A549 (cell line): ENCODE measurements at regions not wholly inside any gene's neighbourhood (a gene's known extent, or its start where the extent isn't known, plus 50 kb on each side); places are given as distances from the start of the nearest gene placed in this dataset.

ENCODE experiments used
- ATAC-seq, 2 experiments: fragments of 200-7000 bp in 1 of 2; fragments of >200 bp in 1 of 2; cut with Nextera tagmentation in 1 of 2; cut with Tn5 transposase in 1 of 2; 3 replicates each; pipeline versions ENCODE4 v1.8.0 to v1.9.1; 2018 to 2020; ENCODE audit warnings: mild to moderate bottlenecking in 1 of 2, moderate library complexity in 1 of 2
- CTCF ChIA-PET: fragments of 300-600 bp; sonication (Branson Sonifier 250); formaldehyde crosslinking; extraction: SDS; loops from one replicate; lab custom pipeline; 2021; ENCODE audit warnings: antibody characterized with exemption, inconsistent platforms; lab: Yijun Ruan, JAX
- POLR2A ChIA-PET: fragments of 350-600 bp; formaldehyde crosslinking; extraction: SDS; loops from one replicate; lab custom pipeline; 2021; ENCODE audit warnings: antibody characterized with exemption, inconsistent platforms; lab: Yijun Ruan, JAX
- DNase-seq, 2 experiments: peaks; one replicate each; pipeline versions ENCODE4 v3.0.0 to v3.0.0-alpha.2; 2011 to 2016; ENCODE audit warnings: low read depth in 1 of 2, low spot score in 1 of 2
- FAIRE-seq: peaks from 2 replicates; lab custom pipeline; 2011; peaks lifted over from hg19 to GRCh38; lab: Jason Lieb, UNC
- H3K27ac ChIP-seq, 2 experiments: fragments of >200 bp; sonication (Bioruptor Twin); formaldehyde crosslinking; 3 replicates each; pipeline ENCODE4 v1.5.1; 2016 to 2017
- H3K4me1 ChIP-seq: fragments of >200 bp; sonication (Bioruptor Twin); formaldehyde crosslinking; 3 replicates; pipeline ENCODE4 v1.6.1; 2016
- H3K4me2 ChIP-seq: fragments of >200 bp; sonication (Bioruptor Twin); formaldehyde crosslinking; 3 replicates; pipeline ENCODE4 v1.6.1; 2016
- H3K4me3 ChIP-seq: fragments of >200 bp; sonication (Bioruptor Twin); formaldehyde crosslinking; 3 replicates; pipeline ENCODE4 v1.5.1; 2016
- H3K9me3 ChIP-seq: fragments of >200 bp; sonication (Bioruptor Twin); formaldehyde crosslinking; 3 replicates; pipeline ENCODE4 v1.6.1; 2016
- CBX2 ChIP-seq: fragments of 200-600 bp; sonication (generic); IDR thresholded peaks from 2 replicates; pipeline ENCODE4 v1.6.1; 2016; ENCODE audit warnings: low read depth, mild to moderate bottlenecking, borderline replicate concordance
- CEBPB ChIP-seq, 2 experiments: fragments of >200 bp in 1 of 2; sonication (Bioruptor Twin) in 1 of 2; formaldehyde crosslinking in 1 of 2; IDR thresholded peaks; 2 replicates each; pipeline ENCODE4 v1.6.1; 2012 to 2016
- CHD2 ChIP-seq: fragments of 150-350 bp; IDR thresholded peaks from 2 replicates; pipeline ENCODE4 v1.6.1; 2014; ENCODE audit warnings: low read length; ENCODE audit not compliant: partially characterized antibody
- CHD4 ChIP-seq: fragments of 200-600 bp; sonication (generic); IDR thresholded peaks from 2 replicates; pipeline ENCODE4 v1.6.1; 2016; ENCODE audit warnings: antibody characterized with exemption, mild to moderate bottlenecking, borderline replicate concordance
- ESRRA ChIP-seq: fragments of 150-350 bp; IDR thresholded peaks from 2 replicates; pipeline ENCODE4 v1.6.1; 2014; ENCODE audit warnings: mild to moderate bottlenecking, low read length, borderline replicate concordance
- HDAC2 ChIP-seq: fragments of 200-600 bp; sonication (generic); IDR thresholded peaks from 2 replicates; pipeline ENCODE4 v1.6.1; 2016
- HEYL ChIP-seq: fragments of 250-450 bp; sonication (Bioruptor Pico); IDR thresholded peaks from 2 replicates; pipeline ENCODE4 v1.8.0; 2021; ENCODE audit warnings: mild to moderate bottlenecking, moderate library complexity
- HOXA7 ChIP-seq: fragments of 250-450 bp; sonication (Bioruptor Pico); IDR thresholded peaks from 2 replicates; pipeline ENCODE4 v1.5.0; 2020; ENCODE audit warnings: mild to moderate bottlenecking, moderate library complexity
- JUN ChIP-seq, 2 experiments: fragments of >200 bp; sonication (Bioruptor Twin); formaldehyde crosslinking; IDR thresholded peaks; 2 replicates in 1 of 2; 3 replicates in 1 of 2; pipeline ENCODE4 v1.6.1; 2016 to 2017
- KDM1A ChIP-seq: fragments of 200-600 bp; sonication (generic); IDR thresholded peaks from 2 replicates; pipeline ENCODE4 v1.6.1; 2016; ENCODE audit warnings: low read depth, mild to moderate bottlenecking
- NFE2L2 ChIP-seq: fragments of 150-350 bp; conservative IDR thresholded peaks from 2 replicates; pipeline ENCODE4 v1.6.1; 2014; ENCODE audit warnings: low read length
- RARB ChIP-seq: fragments of 250-450 bp; sonication (Bioruptor Pico); IDR thresholded peaks from 2 replicates; pipeline ENCODE4 v1.8.0; 2021; ENCODE audit warnings: mild to moderate bottlenecking, moderate library complexity
- RCOR1 ChIP-seq: fragments of 150-350 bp; IDR thresholded peaks from 2 replicates; pipeline ENCODE4 v1.6.1; 2014; ENCODE audit warnings: antibody characterized with exemption, low read length, low read depth
- SREBF2 ChIP-seq: fragments of 450-650 bp; IDR thresholded peaks from 2 replicates; pipeline ENCODE4 v1.6.1; 2014; ENCODE audit warnings: mild to moderate bottlenecking, moderate library complexity
- TFCP2L1 ChIP-seq: fragments of 250-450 bp; sonication (Bioruptor Pico); IDR thresholded peaks from 2 replicates; pipeline ENCODE4 v1.5.0; 2021; ENCODE audit warnings: mild to moderate bottlenecking
- ZC3H11A ChIP-seq: fragments of 450-650 bp; IDR thresholded peaks from 2 replicates; pipeline ENCODE4 v1.6.1; 2014; ENCODE audit warnings: antibody characterized with exemption, mild to moderate bottlenecking
- ZNF302 ChIP-seq: fragments of 250-450 bp; sonication (Bioruptor Pico); IDR thresholded peaks from 2 replicates; pipeline ENCODE4 v1.9.0; 2021; ENCODE audit warnings: inconsistent platforms, mild to moderate bottlenecking, moderate library complexity
- ZSCAN20 ChIP-seq: fragments of 250-450 bp; sonication (Bioruptor Pico); IDR thresholded peaks from 2 replicates; pipeline ENCODE4 v1.8.0; 2022; ENCODE audit warnings: mild to moderate bottlenecking, moderate library complexity
- WGBS: methylation state at CpG from one replicate; pipeline ENCODE4 v1.1.6; 2017; ENCODE audit errors: missing lambda C conversion rate; 5-methylcytosine and 5-hydroxymethylcytosine counted together
- TF ChIP-seq, protein P1 (sequence below): fragments of 200-600 bp; sonication (generic); IDR thresholded peaks from 2 replicates; pipeline ENCODE4 v1.6.1; 2016; ENCODE audit warnings: antibody characterized with exemption, mild to moderate bottlenecking, moderate library complexity
- TF ChIP-seq, protein P2 (sequence below): fragments of >200 bp; sonication (Bioruptor Twin); formaldehyde crosslinking; IDR thresholded peaks from 2 replicates; pipeline ENCODE4 v1.6.1; 2016
- TF ChIP-seq, protein P3 (sequence below): IDR thresholded peaks from 2 replicates; pipeline ENCODE4 v1.6.1; 2012
- TF ChIP-seq, protein P4 (sequence below): fragments of 250-450 bp; sonication (Bioruptor Pico); IDR thresholded peaks from 2 replicates; pipeline ENCODE4 v1.5.0; 2020; ENCODE audit warnings: low read depth, mild to moderate bottlenecking, moderate library complexity
- TF ChIP-seq, protein P5 (sequence below): fragments of >200 bp; sonication (Bioruptor Twin); formaldehyde crosslinking; IDR thresholded peaks from 3 replicates; pipeline ENCODE4 v1.5.1; 2016

DNA sequence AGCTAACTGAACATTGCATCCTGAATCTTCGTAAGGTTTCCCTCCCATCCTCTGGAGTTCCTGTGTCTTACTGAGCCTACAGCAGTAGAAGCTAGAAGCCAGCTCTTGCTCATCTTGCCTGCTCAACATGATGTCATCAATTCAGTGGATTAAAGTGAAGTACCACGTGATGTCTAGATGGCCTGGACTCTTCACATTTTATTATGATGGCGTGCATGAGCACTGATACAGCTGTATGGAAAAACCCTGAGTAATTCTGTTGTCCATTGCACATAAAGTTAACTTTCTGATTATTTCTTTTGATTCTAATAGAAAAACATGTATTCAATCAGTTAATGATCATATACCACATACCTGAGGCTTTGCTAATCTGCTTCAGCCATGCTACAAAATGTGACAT lies 2387.7 kb upstream of the TENM3 start (continued):
- TF ChIP-seq, protein P1, sequence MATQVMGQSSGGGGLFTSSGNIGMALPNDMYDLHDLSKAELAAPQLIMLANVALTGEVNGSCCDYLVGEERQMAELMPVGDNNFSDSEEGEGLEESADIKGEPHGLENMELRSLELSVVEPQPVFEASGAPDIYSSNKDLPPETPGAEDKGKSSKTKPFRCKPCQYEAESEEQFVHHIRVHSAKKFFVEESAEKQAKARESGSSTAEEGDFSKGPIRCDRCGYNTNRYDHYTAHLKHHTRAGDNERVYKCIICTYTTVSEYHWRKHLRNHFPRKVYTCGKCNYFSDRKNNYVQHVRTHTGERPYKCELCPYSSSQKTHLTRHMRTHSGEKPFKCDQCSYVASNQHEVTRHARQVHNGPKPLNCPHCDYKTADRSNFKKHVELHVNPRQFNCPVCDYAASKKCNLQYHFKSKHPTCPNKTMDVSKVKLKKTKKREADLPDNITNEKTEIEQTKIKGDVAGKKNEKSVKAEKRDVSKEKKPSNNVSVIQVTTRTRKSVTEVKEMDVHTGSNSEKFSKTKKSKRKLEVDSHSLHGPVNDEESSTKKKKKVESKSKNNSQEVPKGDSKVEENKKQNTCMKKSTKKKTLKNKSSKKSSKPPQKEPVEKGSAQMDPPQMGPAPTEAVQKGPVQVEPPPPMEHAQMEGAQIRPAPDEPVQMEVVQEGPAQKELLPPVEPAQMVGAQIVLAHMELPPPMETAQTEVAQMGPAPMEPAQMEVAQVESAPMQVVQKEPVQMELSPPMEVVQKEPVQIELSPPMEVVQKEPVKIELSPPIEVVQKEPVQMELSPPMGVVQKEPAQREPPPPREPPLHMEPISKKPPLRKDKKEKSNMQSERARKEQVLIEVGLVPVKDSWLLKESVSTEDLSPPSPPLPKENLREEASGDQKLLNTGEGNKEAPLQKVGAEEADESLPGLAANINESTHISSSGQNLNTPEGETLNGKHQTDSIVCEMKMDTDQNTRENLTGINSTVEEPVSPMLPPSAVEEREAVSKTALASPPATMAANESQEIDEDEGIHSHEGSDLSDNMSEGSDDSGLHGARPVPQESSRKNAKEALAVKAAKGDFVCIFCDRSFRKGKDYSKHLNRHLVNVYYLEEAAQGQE = no peak
- TF ChIP-seq HOXA7 = no peak
- TF ChIP-seq RCOR1 = no peak
- TF ChIP-seq CBX2 = no peak
- TF ChIP-seq, protein P2, sequence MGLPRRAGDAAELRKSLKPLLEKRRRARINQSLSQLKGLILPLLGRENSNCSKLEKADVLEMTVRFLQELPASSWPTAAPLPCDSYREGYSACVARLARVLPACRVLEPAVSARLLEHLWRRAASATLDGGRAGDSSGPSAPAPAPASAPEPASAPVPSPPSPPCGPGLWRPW = no peak
- TF ChIP-seq ZNF302 (CRISPR knock-in tag) = no peak

DNA sequence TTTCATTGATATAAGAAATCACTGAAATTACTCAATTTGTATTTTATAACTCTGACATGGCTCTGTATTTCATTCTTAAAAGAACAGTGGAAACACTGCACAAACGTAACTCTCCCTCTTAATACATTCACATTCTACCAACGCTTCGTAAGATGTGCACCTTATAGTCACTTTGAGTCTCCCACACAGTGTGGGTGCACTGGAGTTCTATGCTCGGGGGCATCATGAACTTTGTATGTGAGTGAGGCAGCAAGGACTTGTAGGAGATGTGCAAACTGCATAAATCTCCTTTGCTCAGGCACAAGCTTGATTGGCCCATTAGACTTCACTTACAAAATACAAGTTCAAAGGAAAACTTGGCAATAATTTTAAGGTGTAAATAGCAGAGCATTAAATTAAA lies 2385.0 kb upstream of the TENM3 start:
- H3K4me3 ChIP-seq = no peak overlapping the region
- CTCF ChIA-PET = no interaction called here
- POLR2A ChIA-PET = no interaction called here
- no peaks in the 10 kb centered on the region for H3K4me1 ChIP-seq
- DNase-seq (no peak), FAIRE-seq (no peak), ATAC-seq (no peak)
- no peaks in the 10 kb centered on the region for H3K9me3 ChIP-seq
- TF ChIP-seq RARB (no peak), CHD2 (no peak), SREBF2 (no peak), ZC3H11A (no peak), KDM1A (no peak), JUN (IDR thresholded peaks at IDR 0.05) (no peak), ZSCAN20 (CRISPR knock-in tag) (no peak), HDAC2 (no peak)
- TF ChIP-seq, protein P1 = no peak
- WGBS = 27% methylated on average over 4 of the region's 4 CpGs
- H3K27ac ChIP-seq = no peak overlapping the region
- no peak overlapping the region for H3K4me2 ChIP-seq

DNA sequence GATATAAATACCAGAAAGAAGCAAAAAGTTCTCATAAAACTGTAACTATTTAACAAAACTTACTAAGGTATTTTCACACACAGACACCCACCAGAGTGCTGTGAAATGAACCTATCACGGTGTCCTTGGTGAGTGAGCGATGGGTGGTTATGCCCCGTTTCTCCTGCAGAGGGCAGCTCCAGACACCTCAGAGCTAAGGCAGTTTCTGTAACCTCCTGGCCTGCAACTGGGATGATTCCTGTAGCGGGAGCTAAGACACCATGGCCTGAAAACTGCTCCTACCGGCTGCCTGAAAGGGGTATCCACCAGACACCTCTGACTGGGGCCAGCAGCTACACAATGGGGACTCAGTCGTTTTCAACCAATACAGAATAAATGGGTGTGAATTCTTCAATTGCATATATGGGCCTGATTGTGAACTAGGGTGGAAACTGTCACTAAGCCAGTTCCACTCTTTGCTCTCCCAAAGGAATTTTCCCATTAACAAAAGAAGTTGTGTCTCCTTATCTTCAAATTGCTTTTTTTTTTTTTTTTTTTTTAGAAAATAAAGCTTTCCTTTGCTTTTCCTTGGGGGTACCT lies 2375.8 kb upstream of the TENM3 start:
- no peaks in the 10 kb centered on the region for H3K4me1 ChIP-seq
- H3K9me3 ChIP-seq = no peaks in the 10 kb centered on the region
- FAIRE-seq (no peak), ATAC-seq (peak; percentile 90 to 97), DNase-seq (peak; percentile 13 to 68)
- no peak overlapping the region for H3K4me3 ChIP-seq
- ChIA-PET CTCF (interaction anchor here (0.7 to 1.6 kb wide), 5 partner anchors 8 to 161 kb away, joined by 3 to 6 read pairs (median 5); no protein-coding TSS in a partner anchor), POLR2A (no interaction called here)
- H3K4me2 ChIP-seq = no peak overlapping the region
- 13% methylated on average over 5 of the region's 6 CpGs for WGBS
- H3K27ac ChIP-seq = no peak overlapping the region
- no peak for TF ChIP-seq HEYL (CRISPR knock-in tag)
- no peak for TF ChIP-seq TFCP2L1 (CRISPR knock-in tag)
- TF ChIP-seq JUN (IDR thresholded peaks at IDR 0.05) = no peak
- no peak for TF ChIP-seq CEBPB (IDR thresholded peaks at IDR 0.05)
- no peak for TF ChIP-seq CHD2
- no peak for TF ChIP-seq NFE2L2
- TF ChIP-seq, protein P3, sequence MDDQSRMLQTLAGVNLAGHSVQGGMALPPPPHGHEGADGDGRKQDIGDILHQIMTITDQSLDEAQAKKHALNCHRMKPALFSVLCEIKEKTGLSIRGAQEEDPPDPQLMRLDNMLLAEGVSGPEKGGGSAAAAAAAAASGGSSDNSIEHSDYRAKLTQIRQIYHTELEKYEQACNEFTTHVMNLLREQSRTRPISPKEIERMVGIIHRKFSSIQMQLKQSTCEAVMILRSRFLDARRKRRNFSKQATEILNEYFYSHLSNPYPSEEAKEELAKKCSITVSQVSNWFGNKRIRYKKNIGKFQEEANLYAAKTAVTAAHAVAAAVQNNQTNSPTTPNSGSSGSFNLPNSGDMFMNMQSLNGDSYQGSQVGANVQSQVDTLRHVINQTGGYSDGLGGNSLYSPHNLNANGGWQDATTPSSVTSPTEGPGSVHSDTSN = no peak
- no peak for TF ChIP-seq CHD4
- TF ChIP-seq ZSCAN20 (CRISPR knock-in tag) = no peak
- no peak for TF ChIP-seq ESRRA
- TF ChIP-seq, protein P4, sequence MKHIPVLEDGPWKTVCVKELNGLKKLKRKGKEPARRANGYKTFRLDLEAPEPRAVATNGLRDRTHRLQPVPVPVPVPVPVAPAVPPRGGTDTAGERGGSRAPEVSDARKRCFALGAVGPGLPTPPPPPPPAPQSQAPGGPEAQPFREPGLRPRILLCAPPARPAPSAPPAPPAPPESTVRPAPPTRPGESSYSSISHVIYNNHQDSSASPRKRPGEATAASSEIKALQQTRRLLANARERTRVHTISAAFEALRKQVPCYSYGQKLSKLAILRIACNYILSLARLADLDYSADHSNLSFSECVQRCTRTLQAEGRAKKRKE = no peak
- TF ChIP-seq, protein P5, sequence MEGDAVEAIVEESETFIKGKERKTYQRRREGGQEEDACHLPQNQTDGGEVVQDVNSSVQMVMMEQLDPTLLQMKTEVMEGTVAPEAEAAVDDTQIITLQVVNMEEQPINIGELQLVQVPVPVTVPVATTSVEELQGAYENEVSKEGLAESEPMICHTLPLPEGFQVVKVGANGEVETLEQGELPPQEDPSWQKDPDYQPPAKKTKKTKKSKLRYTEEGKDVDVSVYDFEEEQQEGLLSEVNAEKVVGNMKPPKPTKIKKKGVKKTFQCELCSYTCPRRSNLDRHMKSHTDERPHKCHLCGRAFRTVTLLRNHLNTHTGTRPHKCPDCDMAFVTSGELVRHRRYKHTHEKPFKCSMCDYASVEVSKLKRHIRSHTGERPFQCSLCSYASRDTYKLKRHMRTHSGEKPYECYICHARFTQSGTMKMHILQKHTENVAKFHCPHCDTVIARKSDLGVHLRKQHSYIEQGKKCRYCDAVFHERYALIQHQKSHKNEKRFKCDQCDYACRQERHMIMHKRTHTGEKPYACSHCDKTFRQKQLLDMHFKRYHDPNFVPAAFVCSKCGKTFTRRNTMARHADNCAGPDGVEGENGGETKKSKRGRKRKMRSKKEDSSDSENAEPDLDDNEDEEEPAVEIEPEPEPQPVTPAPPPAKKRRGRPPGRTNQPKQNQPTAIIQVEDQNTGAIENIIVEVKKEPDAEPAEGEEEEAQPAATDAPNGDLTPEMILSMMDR = peak; percentile 40
